Upper lobe of right lung (tissue), 1 donor: ENCODE measurements at regions not wholly inside any gene's neighbourhood (a gene's known extent, or its start where the extent isn't known, plus 50 kb on each side); places are given as distances from the start of the nearest gene placed in this dataset.
"Not testable (repeated sequence)": the region's sequence is repeated elsewhere in the genome, so short reads cannot be mapped to it uniquely, and the experiment has no call there.

ENCODE experiments used
- ATAC-seq: fragments of 200-7000 bp; cut with Tn5 transposase; one replicate; pipeline ENCODE4 v1.9.1; 2020; ENCODE audit warnings: mild to moderate bottlenecking, moderate library complexity
- DNase-seq: peaks from one replicate; pipeline ENCODE4 v3.0.0-alpha.2; 2020
- H3K27ac ChIP-seq: fragments of 200-600 bp; one replicate; pipeline ENCODE4 v1.8.0; 2022
- H3K27me3 ChIP-seq: fragments of 200-600 bp; one replicate; pipeline ENCODE4 v1.8.0; 2022; ENCODE audit warnings: mild to moderate bottlenecking
- H3K36me3 ChIP-seq: fragments of 200-600 bp; one replicate; pipeline ENCODE4 v1.8.0; 2022
- H3K4me1 ChIP-seq: fragments of 200-600 bp; one replicate; pipeline ENCODE4 v1.8.0; 2022
- H3K4me3 ChIP-seq: fragments of 200-600 bp; one replicate; pipeline ENCODE4 v1.8.0; 2022; ENCODE audit warnings: mild to moderate bottlenecking
- H3K9me3 ChIP-seq: fragments of 200-600 bp; one replicate; pipeline ENCODE4 v1.8.0; 2022
- CTCF ChIP-seq: fragments of 200-600 bp; IDR thresholded peaks from one replicate; pipeline ENCODE4 v1.8.0; 2022; ENCODE audit warnings: antibody characterized with exemption
- intact Hi-C: fragments of 100-400 bp; cut with DNase I; formaldehyde crosslinking; loops from one replicate; pipeline ENCODE4 v1.11.0; 2022
- donor health status: DM: no; HTN: yes; CAD: no; lungs with severe emphysema.

- intact Hi-C loops, result loop anchor here (5.0 kb wide), 1 partner anchor 125 kb away; no protein-coding TSS in a partner anchor
- no peak overlapping the region for H3K4me3 ChIP-seq
- H3K27me3 ChIP-seq, result no peaks in the 10 kb centered on the region
- ATAC-seq, result no peak
- H3K27ac ChIP-seq, result no peak overlapping the region
- no peak for TF ChIP-seq CTCF
- no peaks in the 10 kb centered on the region for H3K4me1 ChIP-seq
- no peak for DNase-seq
- H3K36me3 ChIP-seq, result no peaks in the 10 kb centered on the region
- H3K9me3 ChIP-seq, result no peaks in the 10 kb centered on the region
Observed at GRCh38 chr4:54447304-54447703, 210.5 kb upstream of the KIT start.

GRCh38 chr4:54449999-54450398 is 207.8 kb upstream of the KIT start:
- ATAC-seq (no peak), DNase-seq (no peak)
- no peak for TF ChIP-seq CTCF
- no peaks in the 10 kb centered on the region for H3K36me3 ChIP-seq
- H3K4me1 ChIP-seq, result no peaks in the 10 kb centered on the region
- no peak overlapping the region for H3K4me3 ChIP-seq
- no peaks in the 10 kb centered on the region for H3K9me3 ChIP-seq
- intact Hi-C loops, result loop anchor here (5.0 kb wide), 1 partner anchor 128 kb away; no protein-coding TSS in a partner anchor
- H3K27ac ChIP-seq, result no peak overlapping the region
- H3K27me3 ChIP-seq, result no peaks in the 10 kb centered on the region

- H3K27ac ChIP-seq, H3K9me3 ChIP-seq, H3K36me3 ChIP-seq, H3K4me1 ChIP-seq, H3K4me3 ChIP-seq, ATAC-seq, H3K27me3 ChIP-seq, DNase-seq, intact Hi-C loops: not testable (repeated sequence)
Observed at GRCh38 chr4:54466960-54467359, 190.8 kb upstream of the KIT start.

GRCh38 chr4:54473077-54473545 is 184.6 kb upstream of the KIT start:
- Histone ChIP-seq H3K4me3 (no peak overlapping the region), H3K27me3 (no peaks in the 10 kb centered on the region), H3K36me3 (no peaks in the 10 kb centered on the region), H3K27ac (no peak overlapping the region), H3K4me1 (no peaks in the 10 kb centered on the region), H3K9me3 (no peaks in the 10 kb centered on the region)
- intact Hi-C loops, result no loop called here
- DNase-seq, result no peak
- no peak for ATAC-seq
- no peak for TF ChIP-seq CTCF

GRCh38 chr4:54473798-54474197 is 184.0 kb upstream of the KIT start:
- H3K27ac ChIP-seq, result no peak overlapping the region
- H3K27me3 ChIP-seq, result no peaks in the 10 kb centered on the region
- DNase-seq (no peak), ATAC-seq (no peak)
- intact Hi-C loops, result no loop called here
- no peak overlapping the region for H3K4me3 ChIP-seq
- no peaks in the 10 kb centered on the region for H3K4me1 ChIP-seq
- H3K36me3 ChIP-seq, result no peaks in the 10 kb centered on the region
- no peaks in the 10 kb centered on the region for H3K9me3 ChIP-seq
- TF ChIP-seq CTCF, result no peak

GRCh38 chr4:54475546-54475945 is 182.2 kb upstream of the KIT start:
- DNase-seq (no peak), ATAC-seq (no peak)
- H3K4me1 ChIP-seq, result no peaks in the 10 kb centered on the region
- H3K36me3 ChIP-seq, result no peaks in the 10 kb centered on the region
- H3K9me3 ChIP-seq, result no peaks in the 10 kb centered on the region
- H3K4me3 ChIP-seq, result no peak overlapping the region
- no peak for TF ChIP-seq CTCF
- H3K27ac ChIP-seq, result no peak overlapping the region
- intact Hi-C loops, result no loop called here
- H3K27me3 ChIP-seq, result no peaks in the 10 kb centered on the region
